NCI-H226 (cell line): ENCODE measurements at regions not wholly inside any gene's neighbourhood (a gene's known extent, or its start where the extent isn't known, plus 50 kb on each side); places are given as distances from the start of the nearest gene placed in this dataset.

Experiments
- DNase-seq: peaks from one replicate; pipeline ENCODE4 v3.0.0-alpha.2; 2015

- no peak for DNase-seq
Observed at GRCh38 chr3:72698154-72698917, 149.9 kb downstream of the SHQ1 start.

DNA sequence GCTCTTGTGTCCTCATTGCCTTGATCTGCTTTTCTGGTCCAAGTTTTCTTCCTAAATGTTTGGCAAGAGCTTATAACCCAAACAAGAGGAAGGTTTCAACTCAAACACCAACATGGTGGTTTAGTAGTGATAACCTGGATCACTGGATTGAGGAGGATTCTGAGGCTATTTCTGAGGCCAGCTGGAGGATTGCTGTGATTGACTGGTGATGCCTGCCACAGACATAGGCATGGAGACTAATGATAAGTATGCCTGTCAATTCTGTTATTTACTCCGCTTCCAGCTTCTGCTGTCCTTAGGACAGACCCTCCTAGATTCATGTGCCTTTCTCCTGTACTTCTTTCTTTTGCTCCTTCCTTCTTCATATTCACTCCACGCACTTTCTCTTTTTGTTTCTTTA lies 150.5 kb downstream of the SHQ1 start:
- no peak for DNase-seq

DNA sequence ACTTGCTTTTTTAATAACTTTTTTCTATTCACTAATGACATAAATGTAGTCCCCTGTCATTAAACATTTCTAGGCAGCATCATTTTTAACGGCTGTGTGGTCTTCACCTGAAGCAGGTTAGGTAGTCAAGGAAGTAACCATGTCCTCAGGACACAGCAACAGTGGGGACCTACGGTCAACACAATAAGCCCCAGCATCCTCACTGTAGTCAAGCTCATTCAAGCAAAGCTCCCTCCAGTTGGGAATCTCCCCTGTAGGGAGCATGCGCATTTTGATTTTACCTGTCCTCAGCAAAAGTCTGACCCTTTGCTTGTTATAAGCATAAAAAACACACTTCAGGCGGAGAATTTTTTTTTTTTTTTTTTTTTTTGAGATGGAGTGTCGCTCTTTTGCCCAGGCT lies 151.4 kb downstream of the SHQ1 start:
- DNase-seq, result no peak

GRCh38 chr3:72694398-72694797 lies 153.8 kb downstream of the SHQ1 start:
- peak; percentile 47 for DNase-seq

GRCh38 chr3:72692990-72693389 lies 155.3 kb downstream of the SHQ1 start:
- DNase-seq, result no peak

GRCh38 chr3:72690629-72691028 lies 157.6 kb downstream of the SHQ1 start:
- no peak for DNase-seq

DNA sequence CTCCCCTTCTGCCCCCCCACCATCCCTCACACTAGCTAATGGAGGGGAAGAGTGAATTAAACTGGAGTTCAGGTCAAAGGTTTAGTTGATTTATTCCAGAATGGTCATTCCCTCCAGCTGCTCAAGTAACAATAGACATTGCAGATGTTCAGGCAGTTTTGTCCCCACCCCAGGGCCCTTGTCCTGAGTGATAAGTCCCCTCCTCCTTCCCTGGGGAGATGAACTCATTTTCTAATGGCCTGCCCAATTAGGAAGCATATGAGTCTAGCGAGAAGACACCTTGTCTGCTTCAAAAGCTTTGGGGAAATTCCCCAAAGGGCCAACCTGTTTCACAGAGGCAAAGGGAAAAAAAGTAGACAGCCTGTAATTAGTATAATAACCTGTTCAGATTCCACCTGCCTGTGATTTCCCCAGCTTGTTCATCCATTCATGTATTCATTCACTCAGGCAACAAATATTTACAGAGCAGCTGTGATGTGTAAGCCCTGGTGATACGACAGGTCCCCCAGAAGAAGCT lies 165.3 kb downstream of the SHQ1 start:
- DNase-seq, result no peak

- DNase-seq, result no peak
Observed at GRCh38 chr3:72681598-72681997, 166.6 kb downstream of the SHQ1 start.

DNA sequence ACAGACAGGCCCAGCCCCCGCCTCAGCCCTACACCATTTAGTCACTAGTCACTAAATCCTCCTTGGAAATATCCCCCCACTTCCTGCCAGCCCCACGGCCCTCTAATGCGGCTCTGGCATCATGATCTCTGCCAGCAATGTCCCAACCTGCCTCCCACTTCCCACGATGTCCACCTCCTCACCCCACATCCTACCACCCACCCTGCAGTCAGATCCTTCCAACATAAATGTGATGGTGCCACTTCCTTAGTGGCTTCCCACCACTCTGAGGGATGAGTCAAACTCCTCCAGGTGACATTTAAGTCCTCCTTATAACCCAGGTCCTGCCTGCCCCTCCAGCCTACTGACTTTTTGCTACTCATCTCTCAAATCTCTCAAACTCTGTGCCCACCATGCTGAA lies 167.5 kb downstream of the SHQ1 start:
- DNase-seq, result no peak

GRCh38 chr3:72679540-72680198 lies 168.6 kb downstream of the SHQ1 start:
- no peak for DNase-seq

DNA sequence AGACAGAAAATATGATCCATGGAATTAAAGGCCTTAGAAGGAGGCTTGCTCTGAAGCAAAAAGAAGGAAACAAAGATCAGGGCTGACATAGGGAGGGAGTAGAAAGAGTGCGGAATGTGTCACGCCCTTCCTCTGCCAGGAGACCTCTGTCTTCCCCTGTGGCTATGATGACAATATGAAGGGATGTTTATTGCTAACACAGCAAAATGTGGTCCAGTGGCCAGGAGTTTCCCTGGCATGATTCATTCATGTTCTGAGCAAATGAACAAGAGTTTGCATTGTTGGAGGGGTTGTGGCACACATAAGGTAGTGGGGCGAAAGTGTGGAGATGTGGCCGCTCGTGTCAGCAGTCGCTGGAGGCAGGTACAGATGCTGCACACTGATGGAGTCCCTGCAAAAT lies 169.4 kb downstream of the SHQ1 start:
- no peak for DNase-seq

DNA sequence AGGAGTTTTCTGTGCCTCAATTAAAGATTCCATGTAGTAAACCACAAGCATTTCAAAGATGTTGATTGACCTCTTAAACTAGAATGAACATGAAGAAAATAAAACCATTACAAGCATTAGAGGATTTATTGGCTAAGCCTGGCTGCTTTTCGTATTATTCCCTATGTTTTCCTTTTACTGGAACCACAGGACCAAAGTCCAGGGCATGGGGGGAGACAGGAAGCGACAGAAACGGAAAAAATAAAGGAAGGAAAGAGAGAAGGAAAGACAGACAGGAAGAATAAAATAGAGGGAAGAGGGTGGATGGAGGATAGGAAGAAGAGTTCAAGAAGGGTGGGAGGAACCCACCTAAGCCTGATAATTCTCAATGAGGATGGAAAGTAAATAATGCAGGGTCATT lies 169.9 kb downstream of the SHQ1 start:
- no peak for DNase-seq

GRCh38 chr3:72675243-72675642 lies 173.0 kb downstream of the SHQ1 start:
- no peak for DNase-seq

GRCh38 chr3:72673011-72673771 lies 175.1 kb downstream of the SHQ1 start:
- DNase-seq, result no peak

- no peak for DNase-seq
Observed at GRCh38 chr3:72669224-72669623, 179.0 kb downstream of the SHQ1 start.

DNA sequence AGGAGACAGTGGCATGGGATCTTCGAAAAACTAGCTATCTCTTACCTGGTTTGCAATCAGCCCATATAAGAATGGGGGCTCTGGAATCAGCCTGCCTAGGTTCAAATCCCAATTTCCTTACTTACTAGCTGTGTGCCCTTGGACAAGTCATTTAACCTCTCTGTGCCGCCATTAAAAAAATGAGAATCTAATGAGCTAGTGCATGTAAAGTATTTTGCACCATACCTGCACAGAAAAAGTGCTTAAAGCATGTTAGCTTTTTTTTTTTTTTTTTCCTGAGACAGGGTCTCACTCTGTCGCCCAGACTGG lies 181.8 kb downstream of the SHQ1 start:
- DNase-seq, result no peak

GRCh38 chr3:72665701-72666446 lies 182.4 kb downstream of the SHQ1 start:
- DNase-seq, result no peak

DNA sequence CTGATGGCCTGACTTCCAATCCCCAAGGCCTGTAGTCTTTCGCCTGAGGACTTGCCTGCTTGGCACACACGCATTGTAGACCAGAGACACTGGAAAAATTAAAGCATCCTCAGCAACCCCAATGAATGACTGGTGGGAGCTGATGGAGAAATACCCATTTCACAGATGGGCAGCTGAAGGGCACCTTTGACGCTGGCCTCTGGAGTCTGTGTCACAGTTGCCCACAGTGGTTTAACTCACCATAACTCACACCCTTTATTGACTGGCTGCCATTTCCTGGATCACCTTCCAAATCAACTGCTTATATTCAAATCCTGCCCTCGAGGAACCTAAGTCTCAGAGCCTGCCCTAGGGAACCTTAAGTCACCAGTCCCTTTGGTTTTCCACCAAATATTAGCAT lies 183.1 kb downstream of the SHQ1 start:
- DNase-seq, result no peak

DNA sequence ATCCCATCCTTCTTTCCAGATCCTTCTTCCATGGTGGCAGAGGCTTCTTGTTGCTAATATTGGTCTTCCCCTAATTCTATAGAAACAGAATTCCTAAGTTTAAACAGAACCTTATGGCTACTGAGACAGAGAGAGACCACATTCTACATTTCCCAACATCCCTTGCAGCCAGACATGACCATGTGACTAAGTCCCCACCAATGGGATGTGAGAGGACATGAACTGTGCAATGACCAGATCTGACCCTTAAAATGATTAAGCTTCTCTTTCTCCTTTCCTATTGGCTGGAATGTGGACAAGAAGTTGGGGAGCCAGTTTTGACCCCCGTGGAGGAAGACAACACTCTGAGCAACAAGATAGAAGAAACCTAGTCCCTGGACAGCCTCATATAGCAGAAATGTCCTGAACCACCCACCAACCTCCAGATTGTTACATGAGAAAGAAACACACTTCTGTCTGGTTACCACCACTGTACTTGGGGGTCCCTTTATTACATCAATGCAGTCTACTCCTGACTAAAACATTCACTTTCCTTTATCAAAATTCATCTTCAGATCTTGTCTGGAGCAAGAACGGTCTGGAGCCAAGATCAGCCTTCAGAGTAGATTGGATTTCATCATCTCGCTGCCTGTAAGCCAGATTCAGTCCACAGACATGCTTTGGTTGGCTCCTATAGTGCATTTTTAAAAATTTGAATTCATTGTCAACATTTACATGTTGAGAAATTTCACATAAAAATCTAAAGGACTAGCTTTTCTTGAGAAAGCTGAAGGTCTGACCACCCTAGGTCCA lies 183.9 kb downstream of the SHQ1 start:
- DNase-seq, result no peak

- DNase-seq, result no peak
Observed at GRCh38 chr3:72663429-72663828, 184.8 kb downstream of the SHQ1 start.

DNA sequence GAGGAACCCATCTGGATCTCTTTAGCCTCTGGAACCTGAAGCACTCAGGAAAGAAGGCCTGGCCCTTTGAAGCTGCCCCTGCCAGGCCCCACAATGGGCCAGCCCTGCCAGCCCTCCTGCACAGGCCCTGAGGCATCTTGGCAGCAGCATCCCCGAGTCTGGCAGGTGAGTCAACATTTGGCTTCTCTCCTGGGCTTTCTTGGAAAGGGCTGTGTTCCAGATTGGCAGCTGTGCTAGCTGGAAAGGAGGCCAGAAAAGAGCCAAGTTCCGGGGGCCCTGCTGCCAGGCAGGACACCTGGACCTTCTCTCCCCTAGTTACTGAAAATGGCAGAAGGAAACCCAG lies 187.2 kb downstream of the SHQ1 start:
- peak; percentile 97 for DNase-seq
